ENCODE measurements at regions not wholly inside any gene's neighbourhood (a gene's known extent, or its start where the extent isn't known, plus 50 kb on each side); places are given as distances from the start of the nearest gene placed in this dataset.
A peak's percentile ranks its signal among the peaks of the same experiment; 100 is the strongest.

- TF ChIP-seq ETS1 (IDR thresholded peaks at IDR 0.05): no peak
- TF ChIP-seq CTCF (conservative IDR thresholded peaks at IDR 0.05; ENCODE audit: low read depth in 2 of 2): no peak
- no peak for TF ChIP-seq STAT1 (IDR thresholded peaks at IDR 0.05; ENCODE audit: unreplicated experiment)
- TF ChIP-seq EZH2 (IDR thresholded peaks at IDR 0.05; ENCODE audit: low read depth, unreplicated experiment): no peak
- no peak for TF ChIP-seq JUNB (IDR thresholded peaks at IDR 0.05; ENCODE audit: unreplicated experiment)
- no peak for TF ChIP-seq EZH2phosphoT487 (IDR thresholded peaks at IDR 0.05; ENCODE audit: unreplicated experiment)
- no peak for TF ChIP-seq POLR2AphosphoS5 (IDR thresholded peaks at IDR 0.05; ENCODE audit: low read depth)
- TF ChIP-seq ZNF114 (CRISPR knock-in tag; IDR thresholded peaks at IDR 0.05): no peak
- TF ChIP-seq ZNF331 (CRISPR knock-in tag; IDR thresholded peaks at IDR 0.05; ENCODE audit: low read depth): no peak
Measured at GRCh38 chr16:52283584-52284375, 263.2 kb downstream of the TOX3 start (continued).

GRCh38 chr16:52283018-52283417 is 263.9 kb downstream of the TOX3 start:
- Histone ChIP-seq H3K4me3 (no peak overlapping the region), H3K9me2 (ENCODE audit: insufficient read depth) (no peaks in the 10 kb centered on the region), H2AFZ (0 out of 2 replicates have a peak overlapping the region, but pooled peaks have one; percentile 69), H4K20me1 (replicated peaks; ENCODE audit: insufficient read depth) (no peaks in the 10 kb centered on the region), H3K27ac (ENCODE audit: low read depth) (no peak overlapping the region), H3K79me2 (replicated peaks; ENCODE audit: insufficient read depth) (no peaks in the 10 kb centered on the region), H3F3A (replicated peaks; ENCODE audit: low read depth) (no peaks in the 10 kb centered on the region), H3K4me1 (ENCODE audit: insufficient read depth) (no peaks in the 10 kb centered on the region), H3K4me2 (no peak overlapping the region), H3K27me3 (ENCODE audit: insufficient read depth) (no peaks in the 10 kb centered on the region), H3K36me3 (ENCODE audit: insufficient read depth) (no peaks in the 10 kb centered on the region)
- Mint-ChIP-seq H3K27ac (no peak overlapping the region), H3K27me3 (ENCODE audit: insufficient read depth, low read depth, poor library complexity) (no peaks in the 10 kb centered on the region), H3K4me1 (peaks cover 9% of the 10 kb centered on the region), H3K36me3 (ENCODE audit: low read depth) (no peaks in the 10 kb centered on the region), H3K9me3 (no peaks in the 10 kb centered on the region), H3K4me3 (no peak overlapping the region)
- TF ChIP-seq STAT1 (IDR thresholded peaks at IDR 0.05; ENCODE audit: unreplicated experiment): no peak
- TF ChIP-seq ZNF114 (CRISPR knock-in tag; IDR thresholded peaks at IDR 0.05): no peak
- no peak for TF ChIP-seq EZH2phosphoT487 (IDR thresholded peaks at IDR 0.05; ENCODE audit: unreplicated experiment)
- no peak for TF ChIP-seq JUNB (IDR thresholded peaks at IDR 0.05; ENCODE audit: unreplicated experiment)
- ATAC-seq: no peak
- no peak for DNase-seq (ENCODE audit: low spot score)

GRCh38 chr16:52280086-52280485 is 266.9 kb downstream of the TOX3 start:
- no peaks in the 10 kb centered on the region for H3F3A ChIP-seq (replicated peaks; ENCODE audit: low read depth)
- peaks cover under 1% of the 10 kb centered on the region; the same call in 1 of the 2 replicates for H3K9me2 ChIP-seq (ENCODE audit: insufficient read depth)
- H3K4me1 ChIP-seq (ENCODE audit: insufficient read depth): no peaks in the 10 kb centered on the region
- no peak for ATAC-seq
- peak overlapping the region; percentile 72; the same call in 1 of the 2 replicates for H2AFZ ChIP-seq
- no peak overlapping the region for H3K4me2 ChIP-seq
- H3K27ac ChIP-seq (ENCODE audit: low read depth): no peak overlapping the region
- no peak for DNase-seq (ENCODE audit: low spot score)
- Mint-ChIP-seq H3K4me3 (no peak overlapping the region), H3K9me3 (no peaks in the 10 kb centered on the region), H3K27ac (no peak overlapping the region), H3K4me1 (peaks cover 9% of the 10 kb centered on the region), H3K27me3 (ENCODE audit: insufficient read depth, low read depth, poor library complexity) (no peaks in the 10 kb centered on the region), H3K36me3 (ENCODE audit: low read depth) (no peaks in the 10 kb centered on the region)
- no peaks in the 10 kb centered on the region for H4K20me1 ChIP-seq (replicated peaks; ENCODE audit: insufficient read depth)
- H3K79me2 ChIP-seq (replicated peaks; ENCODE audit: insufficient read depth): no peaks in the 10 kb centered on the region
- H3K36me3 ChIP-seq (ENCODE audit: insufficient read depth): no peaks in the 10 kb centered on the region
- no peaks in the 10 kb centered on the region for H3K27me3 ChIP-seq (ENCODE audit: insufficient read depth)
- H3K4me3 ChIP-seq: no peak overlapping the region
- no peak for TF ChIP-seq EZH2 (IDR thresholded peaks at IDR 0.05; ENCODE audit: low read depth, unreplicated experiment)
- no peak for TF ChIP-seq REST (IDR thresholded peaks at IDR 0.05; ENCODE audit: unreplicated experiment)
- no peak for TF ChIP-seq ETS1 (IDR thresholded peaks at IDR 0.05)
